GM21447 (cell line): ENCODE measurements at regions not wholly inside any gene's neighbourhood (a gene's known extent, or its start where the extent isn't known, plus 50 kb on each side); places are given as distances from the start of the nearest gene placed in this dataset.

ENCODE experiments used
- ATAC-seq: cut with Tn5 transposase; IDR thresholded peaks from one replicate; pipeline ENCODE4 v1.9.1; 2021; ENCODE audit not compliant: unreplicated experiment

- ATAC-seq = no peak
Measured at GRCh38 chr13:85666356-85666755, 132.9 kb downstream of the SLITRK6 start.

DNA sequence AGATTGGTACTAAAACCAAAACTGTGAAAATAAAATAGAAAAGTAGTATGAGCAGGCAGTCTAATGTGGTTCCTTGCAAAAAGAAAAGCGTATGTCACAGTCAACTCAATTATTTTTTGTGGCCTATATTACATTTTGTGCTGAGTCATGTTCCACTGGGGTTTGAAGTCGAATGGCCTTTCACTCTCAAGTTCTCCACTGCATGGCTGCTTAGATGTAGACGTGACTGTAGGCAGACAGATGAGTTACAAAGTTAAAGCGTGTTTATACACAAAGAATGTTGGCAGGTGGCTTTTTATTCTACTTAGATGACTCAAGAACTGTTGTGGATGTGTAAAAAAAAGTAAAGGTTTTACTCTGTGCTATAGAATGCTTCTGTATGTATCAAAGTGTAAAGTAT, 133.9 kb downstream of the SLITRK6 start:
- no peak for ATAC-seq

DNA sequence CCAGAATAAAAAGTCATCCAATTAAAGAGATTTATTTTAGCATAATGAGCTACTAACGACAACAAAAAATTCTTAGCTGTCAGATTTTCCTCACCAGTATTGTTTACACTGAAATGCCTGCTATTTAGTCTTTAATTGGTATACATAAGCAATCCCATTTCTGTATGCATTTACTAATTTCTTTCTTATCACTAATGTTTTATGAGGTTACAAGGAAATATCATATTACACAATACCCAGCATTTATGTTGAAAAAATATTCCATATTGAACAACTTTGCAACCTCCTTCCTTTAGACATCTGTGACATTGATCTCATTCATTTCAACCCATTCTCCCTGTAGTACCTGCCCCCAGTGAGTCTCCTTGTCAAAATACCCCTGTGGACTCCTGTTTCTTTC, 135.4 kb downstream of the SLITRK6 start:
- no peak for ATAC-seq

GRCh38 chr13:85662186-85662585, 137.0 kb downstream of the SLITRK6 start:
- no peak for ATAC-seq

- no peak for ATAC-seq
Measured at GRCh38 chr13:85661675-85662074, 137.5 kb downstream of the SLITRK6 start.

GRCh38 chr13:85659493-85659892, 139.7 kb downstream of the SLITRK6 start:
- no peak for ATAC-seq

DNA sequence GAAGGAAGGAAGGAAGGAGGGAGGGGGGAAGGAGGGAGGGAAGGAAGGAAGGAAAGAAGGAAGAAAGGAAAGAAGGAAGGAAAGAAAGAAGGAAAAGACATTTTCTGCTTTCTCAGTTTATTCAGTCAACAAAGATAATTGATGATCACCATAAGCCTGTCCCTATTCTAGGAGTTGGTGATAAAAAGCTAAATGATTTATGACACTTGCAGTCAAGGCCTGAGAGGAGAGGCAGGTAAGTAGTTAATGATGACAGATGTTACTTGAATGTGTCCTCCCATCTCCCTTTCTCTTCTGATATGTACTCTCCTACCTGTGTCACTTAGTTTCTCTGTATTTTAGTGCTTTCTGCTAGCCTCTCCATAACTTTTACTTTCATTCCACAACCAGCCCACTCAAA, 141.3 kb downstream of the SLITRK6 start:
- ATAC-seq = no peak

DNA sequence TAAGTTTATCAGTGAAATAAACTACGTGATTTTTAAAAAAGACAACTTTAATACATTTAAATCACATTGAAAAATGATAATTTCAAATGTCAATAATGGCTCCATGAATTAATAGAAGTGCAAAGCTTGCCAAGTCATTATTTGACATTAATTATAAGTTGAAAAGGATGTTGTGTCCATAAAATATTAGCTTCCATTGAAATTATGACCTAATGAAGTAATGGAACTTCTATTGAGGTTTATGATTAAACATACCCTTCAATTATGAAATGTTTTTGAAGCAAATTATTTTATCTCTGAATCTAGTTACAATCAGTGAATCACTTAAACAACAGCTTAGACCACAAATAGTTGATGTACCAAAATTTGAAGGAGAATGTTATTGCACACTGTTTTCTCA, 144.2 kb downstream of the SLITRK6 start:
- ATAC-seq = no peak

DNA sequence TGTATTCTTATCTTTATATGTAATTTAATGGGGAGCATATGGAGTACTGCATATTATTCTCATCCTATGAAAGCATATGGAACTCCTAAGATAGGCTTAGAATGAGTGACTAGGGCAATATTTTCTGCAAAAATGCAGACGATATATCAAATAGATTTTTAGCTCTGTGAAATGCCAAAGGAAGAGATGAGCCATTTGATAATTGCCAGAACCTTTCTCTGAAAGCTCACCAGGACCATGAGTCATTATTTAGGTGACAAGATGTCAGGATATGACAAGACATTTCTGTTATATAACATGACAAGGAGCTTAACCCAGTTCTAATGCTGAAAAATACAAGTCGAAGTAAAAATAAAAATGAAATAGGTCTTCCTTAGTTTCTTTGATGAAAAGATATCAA, 145.0 kb downstream of the SLITRK6 start:
- ATAC-seq = no peak

DNA sequence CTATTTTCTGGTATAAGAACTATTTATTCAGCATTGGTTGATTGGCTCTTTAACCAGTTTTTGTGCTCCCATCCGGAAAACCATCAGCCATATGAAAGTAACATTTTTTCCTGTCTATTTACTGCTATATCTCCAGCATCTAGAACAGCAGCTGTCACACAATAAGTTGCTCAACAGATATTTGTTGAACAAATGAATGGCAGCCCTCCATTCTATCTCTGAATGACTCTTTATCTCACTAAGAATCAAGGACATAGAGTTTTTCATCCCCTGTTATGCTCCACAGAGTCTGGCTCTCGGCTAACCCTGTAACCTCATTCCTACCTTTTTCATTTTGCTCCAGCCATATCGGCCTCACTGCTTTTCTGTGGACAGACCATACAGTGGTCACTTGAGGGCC, 145.5 kb downstream of the SLITRK6 start:
- no peak for ATAC-seq

DNA sequence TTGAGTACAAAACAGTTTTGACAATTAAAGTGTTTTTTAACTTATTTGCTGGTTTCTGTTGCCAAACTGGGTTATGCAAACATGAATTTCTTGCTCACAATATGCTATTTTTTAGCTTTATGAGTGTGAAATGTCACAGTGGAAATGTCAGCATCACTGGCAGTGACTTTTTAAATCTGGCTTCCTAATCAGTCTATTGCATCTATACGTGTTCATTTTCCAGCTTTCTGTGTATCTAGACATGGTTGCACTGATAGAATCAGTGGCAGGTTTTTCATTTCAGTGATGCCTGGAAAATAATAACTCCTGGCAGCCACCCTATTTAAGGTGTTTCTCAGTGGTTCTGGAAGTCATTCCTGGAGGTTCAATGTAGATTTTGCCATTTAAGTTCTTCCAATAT, 146.7 kb downstream of the SLITRK6 start:
- ATAC-seq = no peak

- ATAC-seq = no peak
Measured at GRCh38 chr13:85651440-85651839, 147.8 kb downstream of the SLITRK6 start.

DNA sequence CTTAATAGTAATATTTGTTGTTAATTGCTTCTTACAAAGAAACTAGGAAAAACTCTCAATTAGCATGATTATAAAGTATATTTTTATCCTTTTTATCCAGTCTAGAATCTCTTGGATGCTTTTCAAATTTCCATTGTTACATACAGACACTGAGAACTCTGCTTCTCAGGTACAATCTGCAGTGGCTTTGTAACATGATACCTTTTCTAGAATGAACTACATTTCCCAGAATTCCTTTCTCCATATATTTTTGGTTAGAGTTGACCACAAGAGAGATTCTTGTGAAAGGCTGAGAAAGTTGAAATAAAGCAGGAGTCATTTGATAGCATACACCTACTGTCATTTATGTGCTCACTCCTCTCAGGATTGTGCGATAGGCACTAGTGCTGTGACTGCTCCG, 148.6 kb downstream of the SLITRK6 start:
- no peak for ATAC-seq

GRCh38 chr13:85640727-85641126, 158.5 kb downstream of the SLITRK6 start:
- ATAC-seq = no peak

GRCh38 chr13:85638815-85639393, 160.3 kb downstream of the SLITRK6 start:
- no peak for ATAC-seq

DNA sequence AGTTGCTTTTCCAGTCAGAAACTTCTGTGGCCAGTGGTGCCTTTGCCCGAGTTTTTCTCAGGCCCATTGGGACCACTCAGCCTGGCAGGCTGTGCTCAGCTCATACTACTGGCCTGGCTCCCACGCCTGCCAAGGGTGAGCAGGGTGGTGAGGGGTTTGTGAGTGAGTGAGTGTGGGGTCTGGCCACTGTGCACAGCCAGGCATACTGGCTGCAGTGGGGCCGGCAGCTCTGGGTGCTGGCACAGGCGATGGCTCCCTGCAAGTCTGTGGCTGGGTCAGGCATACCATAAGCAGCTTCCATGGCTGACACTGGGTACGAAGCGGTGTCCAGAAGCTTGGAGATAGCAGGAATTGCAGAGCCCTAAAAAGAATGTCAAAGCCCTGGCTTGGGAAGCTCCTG, 161.0 kb downstream of the SLITRK6 start:
- no peak for ATAC-seq

DNA sequence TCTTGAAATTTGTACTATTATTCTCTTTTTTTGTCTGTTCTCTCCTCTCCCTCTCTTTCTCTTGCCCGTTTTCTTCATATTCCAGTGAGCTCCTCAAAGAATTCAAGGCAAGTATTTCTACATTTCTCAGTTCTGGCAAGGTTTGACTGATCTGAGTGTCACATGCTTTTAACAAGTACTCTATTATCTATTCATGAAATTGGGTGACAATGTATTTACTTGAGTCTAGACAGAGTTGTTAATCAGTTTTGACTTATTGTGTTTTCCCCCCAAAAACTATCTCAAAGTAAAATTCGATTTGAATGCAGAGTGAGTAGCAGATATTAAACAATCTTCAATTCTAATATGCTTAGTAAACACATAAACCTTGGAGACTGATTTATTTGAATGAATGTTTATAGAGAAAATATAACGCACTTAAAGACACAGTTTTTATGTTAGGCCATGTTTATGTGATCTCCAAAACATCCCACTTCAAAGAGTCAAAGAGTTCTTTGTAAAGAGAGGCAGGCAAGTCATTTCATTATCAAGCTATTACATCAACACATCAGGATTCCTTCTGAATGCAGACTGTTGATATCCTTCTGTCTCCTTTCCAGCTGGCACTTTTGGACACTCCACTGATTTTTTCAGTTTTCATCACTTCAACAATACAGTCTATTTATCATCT, 166.6 kb downstream of the SLITRK6 start:
- no peak for ATAC-seq

DNA sequence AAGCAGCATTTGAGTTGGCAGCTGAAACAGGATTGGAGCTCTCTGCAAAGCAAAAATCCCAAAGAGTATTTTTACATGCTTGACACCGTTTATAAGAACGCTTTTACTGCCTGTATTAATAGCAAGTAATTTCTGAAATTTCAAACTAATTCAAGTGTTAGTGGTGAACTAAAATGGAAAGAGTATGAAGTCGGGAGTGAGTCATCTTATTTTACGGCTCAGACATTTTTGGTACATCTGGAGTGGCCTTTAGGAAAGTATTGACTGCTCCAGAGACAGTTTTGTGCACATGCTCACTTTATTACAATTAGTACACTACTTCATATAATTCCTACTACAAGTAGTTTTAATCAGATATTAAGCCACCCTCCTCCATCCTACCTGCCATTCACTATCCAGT, 167.4 kb downstream of the SLITRK6 start:
- no peak for ATAC-seq

- ATAC-seq = no peak
Measured at GRCh38 chr13:85626603-85627002, 172.6 kb downstream of the SLITRK6 start.

DNA sequence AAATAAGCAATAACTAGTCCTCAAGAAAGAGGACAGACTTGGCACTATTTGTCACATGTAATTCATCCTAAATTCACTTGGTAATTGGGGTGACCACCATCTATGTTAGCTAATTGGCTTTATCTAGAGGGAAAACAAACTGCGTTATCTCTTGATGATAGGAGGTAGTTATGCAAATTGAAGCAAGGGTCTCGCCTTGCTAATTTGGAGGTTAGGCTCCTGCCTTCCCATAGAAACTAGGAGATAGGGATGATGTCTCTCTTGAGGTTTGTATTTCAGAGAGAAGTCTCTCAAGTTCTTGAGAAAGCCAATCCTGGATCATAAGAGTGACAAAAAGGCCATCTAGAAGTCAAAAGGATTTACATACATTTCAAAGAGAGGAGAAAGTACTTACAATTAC, 179.9 kb downstream of the SLITRK6 start:
- no peak for ATAC-seq

GRCh38 chr13:85618521-85618920, 180.7 kb downstream of the SLITRK6 start:
- no peak for ATAC-seq

GRCh38 chr13:85616275-85616674, 182.9 kb downstream of the SLITRK6 start:
- no peak for ATAC-seq

- ATAC-seq = no peak
Measured at GRCh38 chr13:85615031-85615430, 184.2 kb downstream of the SLITRK6 start.
